ENCODE measurements at regions not wholly inside any gene's neighbourhood (a gene's known extent, or its start where the extent isn't known, plus 50 kb on each side); places are given as distances from the start of the nearest gene placed in this dataset.

DNA sequence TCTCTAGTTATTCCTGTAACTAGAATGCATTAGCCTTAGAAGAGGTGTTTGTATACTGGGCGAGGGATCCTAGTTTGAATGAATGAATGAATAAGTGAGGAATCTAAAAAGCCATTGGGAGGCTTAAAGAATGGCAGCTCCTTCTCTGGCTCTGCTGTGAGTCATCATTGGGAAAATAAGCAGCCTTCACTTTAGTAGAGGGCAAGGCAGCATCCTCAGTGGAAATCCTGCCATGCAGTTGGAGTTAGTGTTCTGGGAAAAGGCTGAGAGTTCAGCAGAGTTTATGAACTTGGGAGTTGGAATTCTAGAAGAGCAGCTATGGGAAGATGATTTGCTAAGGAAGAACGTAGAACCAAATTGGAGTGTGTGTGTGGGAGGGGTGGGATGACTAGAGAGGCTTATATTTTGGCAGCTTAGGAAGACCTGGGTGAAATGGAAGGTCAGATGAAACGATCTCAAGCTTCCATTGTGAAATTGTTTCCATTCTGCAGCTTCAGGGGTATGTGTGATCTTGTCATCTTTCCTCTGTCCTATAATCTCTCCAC is 120.8 kb downstream of the PTCSC3 start:
- no peaks in the 10 kb centered on the region for H3K4me1 ChIP-seq
- H3K27ac ChIP-seq: no peak overlapping the region
- no peak for DNase-seq
- H3K36me3 ChIP-seq: no peaks in the 10 kb centered on the region
- H3K9me3 ChIP-seq (replicated peaks): 0 out of 2 replicates have a peak, but pooled peaks cover 2% of the 10 kb centered on the region
- H3K4me3 ChIP-seq: no peak overlapping the region
- H3K27me3 ChIP-seq: no peaks in the 10 kb centered on the region

DNA sequence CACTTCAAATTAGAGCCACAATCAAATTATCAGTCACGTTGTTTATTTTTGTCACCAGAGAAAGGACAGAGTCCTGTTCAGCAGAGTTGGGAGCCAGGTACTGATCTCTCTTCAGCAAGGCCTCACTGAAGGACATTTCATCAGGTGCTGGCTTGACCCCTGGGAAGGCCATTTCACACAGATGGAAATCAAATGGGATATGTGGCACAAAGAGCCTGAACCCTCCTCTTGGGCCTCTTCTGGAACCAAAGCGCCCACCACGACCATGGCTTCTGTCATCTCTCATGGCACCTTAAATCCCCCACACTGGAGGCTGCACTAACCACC is 121.5 kb downstream of the PTCSC3 start:
- Histone ChIP-seq H3K4me1 (no peaks in the 10 kb centered on the region), H3K27me3 (no peaks in the 10 kb centered on the region), H3K4me3 (no peak overlapping the region), H3K9me3 (replicated peaks) (0 out of 2 replicates have a peak, but pooled peaks cover 2% of the 10 kb centered on the region), H3K27ac (no peak overlapping the region), H3K36me3 (no peaks in the 10 kb centered on the region)
- DNase-seq: no peak

DNA sequence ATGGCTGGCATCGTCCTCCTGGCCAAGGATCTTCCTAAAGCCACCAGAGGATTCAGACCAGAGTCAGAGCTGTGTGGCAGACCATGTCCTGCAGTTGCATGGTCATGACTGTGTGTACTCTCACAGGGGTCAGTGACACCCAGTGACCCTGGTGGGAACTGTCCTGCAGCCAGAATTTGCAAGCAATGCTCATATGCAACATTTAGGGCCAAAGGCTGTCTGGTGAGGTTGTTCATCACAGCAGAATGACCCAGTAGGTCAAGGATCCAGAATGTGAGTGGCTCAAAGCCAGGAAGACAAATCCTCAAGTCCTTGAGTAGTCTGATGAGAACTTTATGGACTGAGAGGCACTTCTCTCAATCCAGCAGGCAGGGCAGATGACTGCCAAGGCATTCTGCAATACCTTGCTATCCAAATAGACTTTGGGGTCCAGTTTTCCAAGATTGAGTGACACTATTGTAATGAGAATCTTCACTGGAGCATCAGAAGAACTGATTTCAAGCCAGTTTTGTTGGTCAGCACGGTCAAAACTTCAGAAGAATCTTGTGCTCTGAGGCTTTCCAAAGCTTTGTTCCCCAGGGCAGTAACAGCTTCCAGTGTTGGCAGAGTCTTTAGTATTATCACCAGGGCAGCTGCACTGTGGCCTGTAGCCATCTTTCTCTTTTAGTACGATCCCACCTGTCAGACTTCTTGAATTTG is 122.0 kb downstream of the PTCSC3 start:
- Histone ChIP-seq H3K4me1 (no peaks in the 10 kb centered on the region), H3K36me3 (no peaks in the 10 kb centered on the region), H3K4me3 (no peak overlapping the region), H3K27ac (no peak overlapping the region), H3K9me3 (replicated peaks) (0 out of 2 replicates have a peak, but pooled peaks cover 2% of the 10 kb centered on the region), H3K27me3 (no peaks in the 10 kb centered on the region)
- DNase-seq: no peak

DNA sequence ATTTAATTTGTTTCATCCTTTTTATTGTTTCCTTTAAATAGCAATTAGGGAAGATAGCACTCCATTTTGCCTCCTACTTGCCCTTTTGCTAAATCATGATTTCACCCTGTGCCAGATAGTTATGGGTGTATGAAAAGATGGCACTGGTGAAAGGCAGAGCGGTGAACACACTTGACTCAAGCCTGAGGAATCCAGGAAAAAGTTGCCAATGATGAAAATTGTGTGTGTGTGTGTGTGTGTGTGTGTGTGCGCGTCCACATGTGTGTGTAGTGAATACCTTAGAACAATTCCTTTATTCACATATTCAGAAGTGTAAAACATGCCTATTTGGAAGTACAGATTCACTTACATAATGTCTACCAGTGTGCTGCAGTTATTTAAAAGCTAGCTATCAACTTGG is 123.8 kb downstream of the PTCSC3 start:
- no peak for DNase-seq
- Histone ChIP-seq H3K4me3 (no peak overlapping the region), H3K4me1 (no peaks in the 10 kb centered on the region)

DNA sequence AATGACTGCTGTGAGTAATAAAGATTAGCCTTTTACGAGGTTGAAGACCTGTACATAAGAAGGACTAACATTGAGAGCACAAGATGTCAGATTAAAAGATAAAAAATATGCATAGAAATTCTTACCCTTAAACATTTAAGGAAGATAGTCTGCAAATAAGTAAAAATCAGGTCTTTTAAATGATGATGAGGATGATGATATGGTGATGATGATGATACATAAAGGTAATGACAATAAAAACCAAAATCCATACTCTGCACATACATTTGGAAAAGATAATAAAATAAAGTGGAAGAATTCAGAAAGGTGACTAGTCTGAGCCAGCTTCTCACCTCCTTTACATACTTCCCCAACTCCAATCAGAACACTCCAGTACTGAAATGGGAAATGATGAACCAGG is 124.5 kb downstream of the PTCSC3 start:
- H3K27me3 ChIP-seq: peaks cover 5% of the 10 kb centered on the region; the same call in 1 of the 2 replicates
- no peak for DNase-seq
- H3K9me3 ChIP-seq (replicated peaks): 0 out of 2 replicates have a peak, but pooled peaks cover 2% of the 10 kb centered on the region
- no peaks in the 10 kb centered on the region for H3K4me1 ChIP-seq
- no peak overlapping the region for H3K4me3 ChIP-seq
- H3K36me3 ChIP-seq: no peaks in the 10 kb centered on the region
- H3K27ac ChIP-seq: no peak overlapping the region

More for the DNA sequence above, 123.8 kb downstream of the PTCSC3 start:
- H3K27ac ChIP-seq: no peak overlapping the region
- 0 out of 2 replicates have a peak, but pooled peaks cover 2% of the 10 kb centered on the region for H3K9me3 ChIP-seq (replicated peaks)
- H3K36me3 ChIP-seq: no peaks in the 10 kb centered on the region
- 0 out of 2 replicates have a peak, but pooled peaks cover 2% of the 10 kb centered on the region for H3K27me3 ChIP-seq

DNA sequence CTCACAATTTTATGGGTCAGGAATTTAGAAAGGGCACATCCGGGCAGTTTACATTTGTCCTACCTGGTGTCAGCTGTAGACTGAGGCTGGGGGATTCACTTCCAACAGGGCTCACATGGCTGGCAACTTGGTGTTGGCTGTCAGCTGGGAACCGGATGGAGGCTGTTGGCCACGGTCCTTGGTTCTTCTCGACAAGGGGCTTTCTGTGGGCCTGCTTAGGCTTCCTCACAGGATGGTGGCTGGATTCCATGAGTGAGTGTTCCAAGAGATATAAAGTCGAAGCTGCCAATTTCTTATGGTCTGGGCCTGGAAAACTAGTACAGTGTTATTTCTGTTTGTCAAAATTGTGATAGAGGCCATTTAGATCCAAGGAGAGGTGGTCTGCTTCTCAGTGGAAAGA is 127.9 kb downstream of the PTCSC3 start:
- Histone ChIP-seq H3K27ac (no peak overlapping the region), H3K4me1 (no peaks in the 10 kb centered on the region), H3K36me3 (no peaks in the 10 kb centered on the region), H3K9me3 (replicated peaks) (0 out of 2 replicates have a peak, but pooled peaks cover 2% of the 10 kb centered on the region), H3K27me3 (peaks cover 14% of the 10 kb centered on the region), H3K4me3 (no peak overlapping the region)
- DNase-seq: no peak

- Histone ChIP-seq H3K4me3 (no peak overlapping the region), H3K27me3 (peaks cover 14% of the 10 kb centered on the region), H3K9me3 (replicated peaks) (0 out of 2 replicates have a peak, but pooled peaks cover 2% of the 10 kb centered on the region), H3K36me3 (no peaks in the 10 kb centered on the region), H3K27ac (no peak overlapping the region), H3K4me1 (no peaks in the 10 kb centered on the region)
- DNase-seq: no peak
These were observed 128.6 kb downstream of the PTCSC3 start for GRCh38 chr14:36047912-36048311.

DNA sequence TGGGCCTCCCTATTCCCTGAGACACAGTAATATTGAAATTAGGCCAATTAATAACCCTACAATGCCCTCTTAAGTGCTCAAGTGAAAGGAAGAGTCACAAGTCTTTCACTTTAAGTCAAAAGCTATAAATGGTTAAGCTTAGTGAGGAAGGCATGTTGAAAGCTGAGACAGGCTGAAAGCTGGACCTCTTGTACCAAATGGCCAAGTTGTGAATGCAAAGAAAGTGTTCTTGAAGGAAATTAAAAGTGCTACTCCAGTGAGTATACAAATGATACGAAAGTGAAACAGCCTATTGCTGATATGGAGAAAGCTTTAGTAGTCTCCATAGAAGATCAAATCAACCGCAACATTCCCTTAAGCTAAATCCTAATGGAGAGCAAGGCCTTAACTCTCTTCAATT is 140.8 kb downstream of the PTCSC3 start:
- Histone ChIP-seq H3K4me1 (no peaks in the 10 kb centered on the region), H3K27ac (no peak overlapping the region), H3K27me3 (no peaks in the 10 kb centered on the region), H3K4me3 (no peak overlapping the region), H3K9me3 (replicated peaks) (no peaks in the 10 kb centered on the region), H3K36me3 (no peaks in the 10 kb centered on the region)
- no peak for DNase-seq

DNA sequence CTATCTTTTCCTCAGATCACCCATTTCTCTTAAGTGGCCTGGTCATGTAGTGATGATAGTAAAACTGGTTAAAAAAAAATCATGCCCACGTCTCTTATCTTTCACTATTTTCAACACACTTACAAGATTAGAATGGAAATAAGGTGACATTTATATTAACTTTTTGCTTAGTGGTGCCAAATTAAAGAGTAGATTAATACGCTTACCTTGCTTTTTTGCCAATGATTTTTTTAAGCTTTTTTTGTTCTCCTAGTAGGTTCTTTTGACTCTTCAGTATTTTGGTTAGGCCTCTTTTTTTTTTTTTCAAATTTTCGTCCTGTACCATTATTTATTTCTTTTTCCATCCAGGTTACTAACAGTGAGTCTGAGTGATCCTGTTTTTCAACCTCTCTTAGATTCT is 147.9 kb downstream of the PTCSC3 start:
- no peak for DNase-seq
- H3K9me3 ChIP-seq (replicated peaks): no peaks in the 10 kb centered on the region
- H3K27me3 ChIP-seq: peaks cover 3% of the 10 kb centered on the region
- H3K27ac ChIP-seq: no peak overlapping the region
- H3K36me3 ChIP-seq: no peaks in the 10 kb centered on the region
- no peaks in the 10 kb centered on the region for H3K4me1 ChIP-seq
- no peak overlapping the region for H3K4me3 ChIP-seq

DNA sequence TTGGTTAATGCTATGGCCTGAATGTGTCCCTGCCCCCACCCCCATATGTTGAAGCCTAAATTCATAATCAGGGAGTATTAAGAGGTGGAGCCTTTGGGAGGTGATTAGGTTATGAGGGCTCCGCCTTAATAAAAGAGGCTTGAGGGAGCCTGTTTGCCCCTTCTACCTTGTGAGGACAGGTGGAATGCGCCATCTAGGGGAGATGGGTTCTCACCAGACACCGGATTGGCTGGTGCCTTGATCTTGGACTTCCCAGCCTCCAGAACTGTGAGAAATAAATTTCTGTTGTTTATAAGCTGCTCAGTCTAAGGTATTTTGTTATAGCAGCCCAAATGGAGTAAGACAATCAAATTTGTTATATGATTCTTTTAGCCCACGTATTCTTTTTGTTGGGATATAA is 148.3 kb downstream of the PTCSC3 start:
- no peak overlapping the region for H3K4me3 ChIP-seq
- no peaks in the 10 kb centered on the region for H3K36me3 ChIP-seq
- peaks cover 3% of the 10 kb centered on the region for H3K27me3 ChIP-seq
- H3K27ac ChIP-seq: no peak overlapping the region
- H3K9me3 ChIP-seq (replicated peaks): no peaks in the 10 kb centered on the region
- peak in 1 of 2 experiments; percentile 8 for DNase-seq
- H3K4me1 ChIP-seq: no peaks in the 10 kb centered on the region

DNA sequence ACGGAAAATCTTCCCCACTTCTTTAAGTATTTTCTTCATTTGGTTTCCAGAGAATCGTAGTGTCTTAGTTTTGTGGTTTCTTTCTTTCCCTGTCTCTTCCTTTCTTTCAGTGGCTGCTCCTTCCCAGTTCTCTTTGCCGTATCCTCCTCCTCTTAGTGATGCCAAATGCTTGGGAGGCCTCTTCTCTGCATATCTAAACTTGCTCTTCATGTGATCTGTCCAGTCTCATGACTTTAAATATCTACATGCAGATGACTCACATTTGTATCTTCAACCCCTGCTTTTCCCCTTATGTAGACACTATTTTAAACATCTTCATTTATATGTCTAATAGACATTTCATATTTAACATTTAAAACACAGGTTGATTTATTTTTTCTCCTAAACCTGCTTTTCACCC is 149.2 kb downstream of the PTCSC3 start:
- Histone ChIP-seq H3K4me1 (no peaks in the 10 kb centered on the region), H3K36me3 (no peaks in the 10 kb centered on the region), H3K27ac (no peak overlapping the region), H3K4me3 (no peak overlapping the region), H3K27me3 (peaks cover 3% of the 10 kb centered on the region), H3K9me3 (replicated peaks) (no peaks in the 10 kb centered on the region)
- DNase-seq: no peak

DNA sequence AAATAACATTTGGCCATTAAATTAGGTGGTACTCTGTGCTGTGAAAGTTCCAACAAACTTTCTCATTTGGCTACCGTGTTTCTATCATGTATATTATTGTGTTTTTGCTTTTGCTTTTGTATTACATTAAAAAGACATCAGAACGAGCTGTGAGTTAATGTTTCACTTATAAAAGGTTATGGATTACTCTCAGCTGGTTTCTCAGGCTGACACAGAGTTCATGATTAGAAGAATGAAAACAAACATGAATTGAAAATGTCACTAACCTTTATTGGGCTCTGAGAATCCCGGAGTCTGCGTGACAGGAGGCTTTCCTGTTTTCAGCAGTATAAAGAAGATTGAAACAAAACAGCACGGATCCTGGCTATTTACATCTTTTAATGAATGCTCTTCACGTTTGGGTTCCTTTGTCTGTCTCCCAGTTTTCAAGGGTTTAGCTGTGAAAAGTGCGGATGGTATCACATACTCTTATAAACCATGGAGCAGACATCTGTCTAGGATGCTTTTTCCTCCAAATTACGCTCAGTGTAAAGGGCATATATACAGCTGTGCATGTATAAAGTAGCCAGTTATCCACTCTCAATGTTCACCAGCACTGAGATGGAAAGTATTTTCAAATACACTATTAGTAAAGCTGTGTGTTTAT is 153.6 kb downstream of the PTCSC3 start:
- no peak for DNase-seq
- Histone ChIP-seq H3K27ac (no peak overlapping the region), H3K4me3 (no peak overlapping the region), H3K4me1 (no peaks in the 10 kb centered on the region), H3K36me3 (no peaks in the 10 kb centered on the region), H3K9me3 (replicated peaks) (no peaks in the 10 kb centered on the region), H3K27me3 (peaks cover 3% of the 10 kb centered on the region)

DNA sequence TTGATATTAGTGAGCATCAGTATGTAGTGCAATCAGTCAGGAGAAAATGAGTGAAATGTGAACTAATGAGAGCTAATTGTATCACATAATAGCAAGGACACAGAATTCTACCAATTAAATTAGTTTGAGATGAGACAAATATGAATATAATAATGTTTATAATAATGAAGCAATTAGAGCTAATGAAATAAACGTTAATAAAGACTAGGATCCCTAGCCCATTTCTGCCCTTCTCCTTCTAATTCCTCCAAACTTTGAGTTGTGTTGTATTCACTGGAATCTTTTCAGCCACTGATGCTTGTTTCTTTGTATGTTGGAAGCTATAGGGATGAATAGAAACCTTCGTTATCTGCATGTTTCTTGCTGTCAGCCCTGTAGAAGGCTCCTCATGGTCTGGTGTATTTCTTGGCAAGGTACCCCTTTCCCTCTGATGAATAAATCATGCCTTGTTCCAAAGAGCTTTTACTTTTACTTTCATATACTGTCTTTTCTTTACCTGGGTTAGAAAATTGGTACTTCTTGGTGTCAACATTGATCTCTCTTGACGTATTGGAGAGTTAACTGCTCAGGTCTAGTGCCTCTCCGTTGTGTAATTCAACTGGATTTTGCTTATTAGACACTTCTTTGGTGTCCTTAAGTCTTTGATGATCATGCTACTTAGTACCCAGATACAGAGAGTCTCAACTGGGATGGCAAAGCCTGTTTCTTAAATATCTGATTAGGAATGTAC is 154.8 kb downstream of the PTCSC3 start:
- no peak overlapping the region for H3K4me3 ChIP-seq
- no peak overlapping the region for H3K27ac ChIP-seq
- H3K9me3 ChIP-seq (replicated peaks): no peaks in the 10 kb centered on the region
- peaks cover 3% of the 10 kb centered on the region for H3K27me3 ChIP-seq
- H3K36me3 ChIP-seq: no peaks in the 10 kb centered on the region
- H3K4me1 ChIP-seq: no peaks in the 10 kb centered on the region
- no peak for DNase-seq

GRCh38 chr14:36021030-36021422 is 155.5 kb downstream of the PTCSC3 start:
- H3K27me3 ChIP-seq: peaks cover under 1% of the 10 kb centered on the region
- H3K9me3 ChIP-seq (replicated peaks): no peaks in the 10 kb centered on the region
- no peaks in the 10 kb centered on the region for H3K4me1 ChIP-seq
- no peak overlapping the region for H3K27ac ChIP-seq
- no peaks in the 10 kb centered on the region for H3K36me3 ChIP-seq
- H3K4me3 ChIP-seq: no peak overlapping the region
- DNase-seq: no peak
